Mesodermal cell (in vitro differentiated cells): ENCODE measurements at regions not wholly inside any gene's neighbourhood (a gene's known extent, or its start where the extent isn't known, plus 50 kb on each side); places are given as distances from the start of the nearest gene placed in this dataset.

Source experiments
- H3K27ac ChIP-seq: 2 replicates; pipeline ENCODE4 v1.7.0; 2013; ENCODE audit warnings: mild to moderate bottlenecking, low read depth, low read length, moderate library complexity; ENCODE audit not compliant: severe bottlenecking
- H3K36me3 ChIP-seq: 2 replicates; pipeline ENCODE4 v1.7.1; 2013; ENCODE audit warnings: mild to moderate bottlenecking, low read length, moderate library complexity; ENCODE audit not compliant: control insufficient read depth, insufficient read depth
- H3K4me1 ChIP-seq: one replicate; pipeline ENCODE4 v1.7.1; 2013; ENCODE audit warnings: mild to moderate bottlenecking, low read length; ENCODE audit not compliant: insufficient read depth, control insufficient read depth, poor library complexity, severe bottlenecking
- H3K4me3 ChIP-seq: 2 replicates; pipeline ENCODE4 v1.7.0; 2013; ENCODE audit warnings: low read length, control low read depth, mild to moderate bottlenecking; ENCODE audit not compliant: insufficient read depth, poor library complexity, severe bottlenecking; ENCODE audit errors: extremely low read depth
- H3K9me3 ChIP-seq: 2 replicates; pipeline ENCODE4 v1.7.1; 2013; ENCODE audit warnings: mild to moderate bottlenecking, low read length, moderate library complexity; ENCODE audit not compliant: control insufficient read depth
- WGBS, 2 experiments: methylation state at CpG; one replicate each; pipeline ENCODE4 v1.1.5; 2013; ENCODE audit warnings: missing lambda C conversion rate in 2 of 2; ENCODE audit not compliant: insufficient coverage in 2 of 2; 5-methylcytosine and 5-hydroxymethylcytosine counted together

GRCh38 chr14:76938092-76938500 lies 90.4 kb downstream of the IRF2BPL start:
- Histone ChIP-seq H3K36me3 (no peaks in the 10 kb centered on the region), H3K27ac (no peak overlapping the region)
- 90 to 100% methylated on average over 2 to 3 of the region's 3 CpGs for WGBS, 2 experiments

GRCh38 chr14:76937181-76938091 lies 91.1 kb downstream of the IRF2BPL start:
- Histone ChIP-seq H3K36me3 (no peaks in the 10 kb centered on the region), H3K9me3 (no peaks in the 10 kb centered on the region), H3K4me1 (peaks cover 43% of the 10 kb centered on the region), H3K4me3 (no peak overlapping the region), H3K27ac (peak overlapping the region; percentile 57)
- 57 to 67% methylated on average over 11 to 14 of the region's 15 CpGs for WGBS, 2 experiments

More at GRCh38 chr14:76938092-76938500, 90.4 kb downstream of the IRF2BPL start:
- no peaks in the 10 kb centered on the region for H3K9me3 ChIP-seq
- no peak overlapping the region for H3K4me3 ChIP-seq
- peaks cover 43% of the 10 kb centered on the region for H3K4me1 ChIP-seq

GRCh38 chr14:76936483-76936882 lies 92.0 kb downstream of the IRF2BPL start:
- WGBS, 2 experiments = 78 to 89% methylated on average over 3 to 4 of the region's 7 CpGs
- H3K27ac ChIP-seq = no peak overlapping the region
- peaks cover 39% of the 10 kb centered on the region for H3K4me1 ChIP-seq
- H3K4me3 ChIP-seq = no peak overlapping the region
- H3K36me3 ChIP-seq = no peaks in the 10 kb centered on the region
- no peaks in the 10 kb centered on the region for H3K9me3 ChIP-seq

- H3K36me3 ChIP-seq = no peaks in the 10 kb centered on the region
- H3K27ac ChIP-seq = no peak overlapping the region
- no peaks in the 10 kb centered on the region for H3K9me3 ChIP-seq
- H3K4me3 ChIP-seq = no peak overlapping the region
- peaks cover 33% of the 10 kb centered on the region for H3K4me1 ChIP-seq
- WGBS, 2 experiments = 69 to 78% methylated on average over 3 of the region's 5 CpGs
Observed at GRCh38 chr14:76933515-76933914, 95.0 kb downstream of the IRF2BPL start.

- Histone ChIP-seq H3K27ac (no peak overlapping the region), H3K36me3 (no peaks in the 10 kb centered on the region), H3K4me3 (no peak overlapping the region), H3K4me1 (peaks cover 32% of the 10 kb centered on the region), H3K9me3 (no peaks in the 10 kb centered on the region)
- WGBS, 2 experiments = 89 to 90% methylated on average over 7 of the region's 9 CpGs
Observed at GRCh38 chr14:76931631-76932402, 96.7 kb downstream of the IRF2BPL start.

- H3K4me1 ChIP-seq = peaks cover 30% of the 10 kb centered on the region
- no peak overlapping the region for H3K4me3 ChIP-seq
- no peaks in the 10 kb centered on the region for H3K36me3 ChIP-seq
- no peaks in the 10 kb centered on the region for H3K9me3 ChIP-seq
- H3K27ac ChIP-seq = no peak overlapping the region
- 86 to 95% methylated on average over 9 of the region's 9 CpGs for WGBS, 2 experiments
Observed at GRCh38 chr14:76930549-76930948, 98.0 kb downstream of the IRF2BPL start.

GRCh38 chr14:76929927-76930326 lies 98.6 kb downstream of the IRF2BPL start:
- no peak overlapping the region for H3K4me3 ChIP-seq
- peaks cover 32% of the 10 kb centered on the region for H3K4me1 ChIP-seq
- H3K36me3 ChIP-seq = no peaks in the 10 kb centered on the region
- no peaks in the 10 kb centered on the region for H3K9me3 ChIP-seq
- H3K27ac ChIP-seq = no peak overlapping the region
- WGBS, 2 experiments = 47 to 52% methylated on average over 7 to 8 of the region's 8 CpGs

- Histone ChIP-seq H3K9me3 (no peaks in the 10 kb centered on the region), H3K27ac (no peak overlapping the region), H3K36me3 (no peaks in the 10 kb centered on the region), H3K4me3 (no peak overlapping the region), H3K4me1 (peaks cover 48% of the 10 kb centered on the region)
- WGBS, 2 experiments = 75 to 92% methylated on average over 4 to 7 of the region's 8 CpGs
Observed at GRCh38 chr14:76927971-76928700, 100.4 kb downstream of the IRF2BPL start.

- Histone ChIP-seq H3K36me3 (no peaks in the 10 kb centered on the region), H3K4me1 (peaks cover 62% of the 10 kb centered on the region), H3K9me3 (no peaks in the 10 kb centered on the region), H3K27ac (peak overlapping the region; percentile 41), H3K4me3 (no peak overlapping the region)
- WGBS, 2 experiments = 48 to 80% methylated on average over 2 to 3 of the region's 7 CpGs
Observed at GRCh38 chr14:76926521-76927251, 100.5 kb downstream of the LRRC74A start.

GRCh38 chr14:76925097-76925441 lies 98.9 kb downstream of the LRRC74A start:
- Histone ChIP-seq H3K36me3 (no peaks in the 10 kb centered on the region), H3K9me3 (no peaks in the 10 kb centered on the region), H3K27ac (peak overlapping the region; percentile 65), H3K4me3 (no peak overlapping the region), H3K4me1 (peaks cover 77% of the 10 kb centered on the region)
- WGBS, 2 experiments = 71 to 76% methylated on average over 7 to 8 of the region's 9 CpGs
